ENCODE measurements at regions not wholly inside any gene's neighbourhood (a gene's known extent, or its start where the extent isn't known, plus 50 kb on each side); places are given as distances from the start of the nearest gene placed in this dataset.

DNA sequence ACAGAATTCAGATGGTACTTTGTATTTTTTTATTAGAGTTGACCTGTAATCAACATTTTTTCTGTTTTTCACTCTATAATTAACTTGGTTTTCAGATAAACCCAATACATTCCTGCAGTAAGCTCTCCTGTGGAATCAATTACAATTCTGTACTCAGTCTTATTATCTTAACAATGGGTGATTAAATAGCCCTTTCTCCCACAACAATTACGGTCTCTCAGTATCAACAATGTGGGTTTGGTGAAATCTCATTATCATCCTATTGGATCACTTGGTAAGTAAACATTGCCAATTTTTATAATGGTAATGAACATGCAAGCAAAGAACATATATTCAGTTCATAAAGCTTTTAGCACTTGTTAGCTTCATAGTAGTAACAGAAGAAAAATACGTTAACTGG lies 438.9 kb upstream of the EPHA7 start:
- no peak overlapping the region for H3K27ac ChIP-seq (ENCODE audit: low read depth in 1 of 2, low read length in 2 of 2)
- H3K27me3 ChIP-seq (ENCODE audit: control insufficient read depth in 4 of 4, insufficient read depth in 4 of 4, low read length in 3 of 4), result no peaks in the 10 kb centered on the region
- H3K9ac ChIP-seq (ENCODE audit: low read depth in 1 of 2, low read length in 2 of 2), result no peak overlapping the region
- WGBS, result 78% methylated on average over 2 of the region's 2 CpGs
- TF ChIP-seq HNF4G (IDR thresholded peaks at IDR 0.05) (no peak), NR2F2 (IDR thresholded peaks at IDR 0.05) (no peak), HNF4A (conservative IDR thresholded peaks at IDR 0.05) (no peak), EGR1 (IDR thresholded peaks at IDR 0.05; ENCODE audit: low read depth in 2 of 2) (no peak), FOXA1 (IDR thresholded peaks at IDR 0.05) (no peak), FOXA2 (IDR thresholded peaks at IDR 0.05) (no peak)
- TF ChIP-seq, protein P1, sequence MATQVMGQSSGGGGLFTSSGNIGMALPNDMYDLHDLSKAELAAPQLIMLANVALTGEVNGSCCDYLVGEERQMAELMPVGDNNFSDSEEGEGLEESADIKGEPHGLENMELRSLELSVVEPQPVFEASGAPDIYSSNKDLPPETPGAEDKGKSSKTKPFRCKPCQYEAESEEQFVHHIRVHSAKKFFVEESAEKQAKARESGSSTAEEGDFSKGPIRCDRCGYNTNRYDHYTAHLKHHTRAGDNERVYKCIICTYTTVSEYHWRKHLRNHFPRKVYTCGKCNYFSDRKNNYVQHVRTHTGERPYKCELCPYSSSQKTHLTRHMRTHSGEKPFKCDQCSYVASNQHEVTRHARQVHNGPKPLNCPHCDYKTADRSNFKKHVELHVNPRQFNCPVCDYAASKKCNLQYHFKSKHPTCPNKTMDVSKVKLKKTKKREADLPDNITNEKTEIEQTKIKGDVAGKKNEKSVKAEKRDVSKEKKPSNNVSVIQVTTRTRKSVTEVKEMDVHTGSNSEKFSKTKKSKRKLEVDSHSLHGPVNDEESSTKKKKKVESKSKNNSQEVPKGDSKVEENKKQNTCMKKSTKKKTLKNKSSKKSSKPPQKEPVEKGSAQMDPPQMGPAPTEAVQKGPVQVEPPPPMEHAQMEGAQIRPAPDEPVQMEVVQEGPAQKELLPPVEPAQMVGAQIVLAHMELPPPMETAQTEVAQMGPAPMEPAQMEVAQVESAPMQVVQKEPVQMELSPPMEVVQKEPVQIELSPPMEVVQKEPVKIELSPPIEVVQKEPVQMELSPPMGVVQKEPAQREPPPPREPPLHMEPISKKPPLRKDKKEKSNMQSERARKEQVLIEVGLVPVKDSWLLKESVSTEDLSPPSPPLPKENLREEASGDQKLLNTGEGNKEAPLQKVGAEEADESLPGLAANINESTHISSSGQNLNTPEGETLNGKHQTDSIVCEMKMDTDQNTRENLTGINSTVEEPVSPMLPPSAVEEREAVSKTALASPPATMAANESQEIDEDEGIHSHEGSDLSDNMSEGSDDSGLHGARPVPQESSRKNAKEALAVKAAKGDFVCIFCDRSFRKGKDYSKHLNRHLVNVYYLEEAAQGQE (IDR thresholded peaks at IDR 0.05), result no peak
- no peaks in the 10 kb centered on the region for H3K4me1 ChIP-seq (ENCODE audit: control insufficient read depth in 4 of 4, insufficient read depth in 4 of 4, low read length in 3 of 4)
- no peaks in the 10 kb centered on the region for H3K9me3 ChIP-seq (ENCODE audit: control insufficient read depth in 4 of 4, low read length in 3 of 4)
- DNase-seq (ENCODE audit: low spot score), result no peak
- no peak overlapping the region for H3K4me3 ChIP-seq (ENCODE audit: low read depth in 1 of 3, low read length in 3 of 3)
- H3K36me3 ChIP-seq (ENCODE audit: control insufficient read depth in 4 of 4, insufficient read depth in 3 of 4, low read depth in 1 of 4, low read length in 3 of 4), result no peaks in the 10 kb centered on the region

DNA sequence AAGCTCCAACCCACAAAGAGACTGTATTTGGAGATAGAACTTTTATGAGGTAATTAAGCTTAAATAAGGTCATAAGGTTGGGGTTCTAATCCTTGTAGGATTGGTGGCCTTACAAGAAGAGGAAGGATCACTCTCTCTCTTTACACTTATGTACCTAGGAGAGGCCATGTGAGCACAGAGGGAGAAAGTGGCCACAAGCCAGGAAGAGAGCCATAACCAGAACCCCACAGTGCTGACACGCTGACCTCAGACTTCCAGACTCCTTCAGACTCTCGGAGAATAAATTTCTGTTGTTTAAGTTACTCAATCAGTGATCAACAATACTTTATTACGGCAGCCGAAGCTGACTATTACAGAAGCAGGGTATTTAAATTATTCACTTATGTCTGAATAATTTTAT lies 430.5 kb upstream of the EPHA7 start:
- no peaks in the 10 kb centered on the region for H3K9me3 ChIP-seq (ENCODE audit: control insufficient read depth in 4 of 4, low read length in 3 of 4)
- no peak for DNase-seq (ENCODE audit: low spot score)
- H3K36me3 ChIP-seq (ENCODE audit: control insufficient read depth in 4 of 4, insufficient read depth in 3 of 4, low read depth in 1 of 4, low read length in 3 of 4), result no peaks in the 10 kb centered on the region
- 68% methylated on average over 4 of the region's 4 CpGs for WGBS
- H3K27ac ChIP-seq (ENCODE audit: low read depth in 1 of 2, low read length in 2 of 2), result no peak overlapping the region
- H3K4me1 ChIP-seq (ENCODE audit: control insufficient read depth in 4 of 4, insufficient read depth in 4 of 4, low read length in 3 of 4), result no peaks in the 10 kb centered on the region
- no peak overlapping the region for H3K4me3 ChIP-seq (ENCODE audit: low read depth in 1 of 3, low read length in 3 of 3)
- no peak overlapping the region for H3K9ac ChIP-seq (ENCODE audit: low read depth in 1 of 2, low read length in 2 of 2)
- H3K27me3 ChIP-seq (ENCODE audit: control insufficient read depth in 4 of 4, insufficient read depth in 4 of 4, low read length in 3 of 4), result no peaks in the 10 kb centered on the region
- TF ChIP-seq FOXA1 (IDR thresholded peaks at IDR 0.05) (no peak), TAF1 (conservative IDR thresholded peaks at IDR 0.05) (no peak), HNF4G (IDR thresholded peaks at IDR 0.05) (no peak), HNF4A (conservative IDR thresholded peaks at IDR 0.05) (no peak), EGR1 (IDR thresholded peaks at IDR 0.05; ENCODE audit: low read depth in 2 of 2) (no peak), RAD21 (IDR thresholded peaks at IDR 0.05) (no peak), NR2F2 (IDR thresholded peaks at IDR 0.05) (no peak), FOXA2 (IDR thresholded peaks at IDR 0.05) (no peak), JUND (IDR thresholded peaks at IDR 0.05) (no peak), GABPA (IDR thresholded peaks at IDR 0.05 in 1 of 2, conservative IDR thresholded peaks at IDR 0.05 in 1 of 2) (no peak), RXRA (IDR thresholded peaks at IDR 0.05) (no peak), YY1 (IDR thresholded peaks at IDR 0.05) (no peak), SP1 (IDR thresholded peaks at IDR 0.05) (no peak)
- TF ChIP-seq, protein P2, sequence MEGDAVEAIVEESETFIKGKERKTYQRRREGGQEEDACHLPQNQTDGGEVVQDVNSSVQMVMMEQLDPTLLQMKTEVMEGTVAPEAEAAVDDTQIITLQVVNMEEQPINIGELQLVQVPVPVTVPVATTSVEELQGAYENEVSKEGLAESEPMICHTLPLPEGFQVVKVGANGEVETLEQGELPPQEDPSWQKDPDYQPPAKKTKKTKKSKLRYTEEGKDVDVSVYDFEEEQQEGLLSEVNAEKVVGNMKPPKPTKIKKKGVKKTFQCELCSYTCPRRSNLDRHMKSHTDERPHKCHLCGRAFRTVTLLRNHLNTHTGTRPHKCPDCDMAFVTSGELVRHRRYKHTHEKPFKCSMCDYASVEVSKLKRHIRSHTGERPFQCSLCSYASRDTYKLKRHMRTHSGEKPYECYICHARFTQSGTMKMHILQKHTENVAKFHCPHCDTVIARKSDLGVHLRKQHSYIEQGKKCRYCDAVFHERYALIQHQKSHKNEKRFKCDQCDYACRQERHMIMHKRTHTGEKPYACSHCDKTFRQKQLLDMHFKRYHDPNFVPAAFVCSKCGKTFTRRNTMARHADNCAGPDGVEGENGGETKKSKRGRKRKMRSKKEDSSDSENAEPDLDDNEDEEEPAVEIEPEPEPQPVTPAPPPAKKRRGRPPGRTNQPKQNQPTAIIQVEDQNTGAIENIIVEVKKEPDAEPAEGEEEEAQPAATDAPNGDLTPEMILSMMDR (IDR thresholded peaks at IDR 0.05; ENCODE audit: low read depth, low read length, missing input control), result no peak
- TF ChIP-seq, protein P3, sequence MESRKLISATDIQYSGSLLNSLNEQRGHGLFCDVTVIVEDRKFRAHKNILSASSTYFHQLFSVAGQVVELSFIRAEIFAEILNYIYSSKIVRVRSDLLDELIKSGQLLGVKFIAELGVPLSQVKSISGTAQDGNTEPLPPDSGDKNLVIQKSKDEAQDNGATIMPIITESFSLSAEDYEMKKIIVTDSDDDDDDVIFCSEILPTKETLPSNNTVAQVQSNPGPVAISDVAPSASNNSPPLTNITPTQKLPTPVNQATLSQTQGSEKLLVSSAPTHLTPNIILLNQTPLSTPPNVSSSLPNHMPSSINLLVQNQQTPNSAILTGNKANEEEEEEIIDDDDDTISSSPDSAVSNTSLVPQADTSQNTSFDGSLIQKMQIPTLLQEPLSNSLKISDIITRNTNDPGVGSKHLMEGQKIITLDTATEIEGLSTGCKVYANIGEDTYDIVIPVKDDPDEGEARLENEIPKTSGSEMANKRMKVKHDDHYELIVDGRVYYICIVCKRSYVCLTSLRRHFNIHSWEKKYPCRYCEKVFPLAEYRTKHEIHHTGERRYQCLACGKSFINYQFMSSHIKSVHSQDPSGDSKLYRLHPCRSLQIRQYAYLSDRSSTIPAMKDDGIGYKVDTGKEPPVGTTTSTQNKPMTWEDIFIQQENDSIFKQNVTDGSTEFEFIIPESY (IDR thresholded peaks at IDR 0.05), result no peak
- TF ChIP-seq, protein P4, sequence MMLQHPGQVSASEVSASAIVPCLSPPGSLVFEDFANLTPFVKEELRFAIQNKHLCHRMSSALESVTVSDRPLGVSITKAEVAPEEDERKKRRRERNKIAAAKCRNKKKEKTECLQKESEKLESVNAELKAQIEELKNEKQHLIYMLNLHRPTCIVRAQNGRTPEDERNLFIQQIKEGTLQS (IDR thresholded peaks at IDR 0.05), result no peak
- TF ChIP-seq, protein P1 (IDR thresholded peaks at IDR 0.05), result no peak
- TF ChIP-seq, protein P5, sequence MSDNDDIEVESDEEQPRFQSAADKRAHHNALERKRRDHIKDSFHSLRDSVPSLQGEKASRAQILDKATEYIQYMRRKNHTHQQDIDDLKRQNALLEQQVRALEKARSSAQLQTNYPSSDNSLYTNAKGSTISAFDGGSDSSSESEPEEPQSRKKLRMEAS (IDR thresholded peaks at IDR 0.05), result no peak
